GM21515 (cell line): ENCODE measurements at regions not wholly inside any gene's neighbourhood (a gene's known extent, or its start where the extent isn't known, plus 50 kb on each side); places are given as distances from the start of the nearest gene placed in this dataset.

ENCODE experiments used
- ATAC-seq: cut with Tn5 transposase; IDR thresholded peaks from one replicate; pipeline ENCODE4 v1.9.1; 2021; ENCODE audit not compliant: unreplicated experiment

GRCh38 chr18:79625924-79626561 lies 53.6 kb upstream of the CTDP1 start:
- ATAC-seq, result no peak

GRCh38 chr18:79626905-79627749 lies 52.5 kb upstream of the CTDP1 start:
- no peak for ATAC-seq

GRCh38 chr18:79627750-79628294 lies 51.8 kb upstream of the CTDP1 start:
- ATAC-seq, result no peak

DNA sequence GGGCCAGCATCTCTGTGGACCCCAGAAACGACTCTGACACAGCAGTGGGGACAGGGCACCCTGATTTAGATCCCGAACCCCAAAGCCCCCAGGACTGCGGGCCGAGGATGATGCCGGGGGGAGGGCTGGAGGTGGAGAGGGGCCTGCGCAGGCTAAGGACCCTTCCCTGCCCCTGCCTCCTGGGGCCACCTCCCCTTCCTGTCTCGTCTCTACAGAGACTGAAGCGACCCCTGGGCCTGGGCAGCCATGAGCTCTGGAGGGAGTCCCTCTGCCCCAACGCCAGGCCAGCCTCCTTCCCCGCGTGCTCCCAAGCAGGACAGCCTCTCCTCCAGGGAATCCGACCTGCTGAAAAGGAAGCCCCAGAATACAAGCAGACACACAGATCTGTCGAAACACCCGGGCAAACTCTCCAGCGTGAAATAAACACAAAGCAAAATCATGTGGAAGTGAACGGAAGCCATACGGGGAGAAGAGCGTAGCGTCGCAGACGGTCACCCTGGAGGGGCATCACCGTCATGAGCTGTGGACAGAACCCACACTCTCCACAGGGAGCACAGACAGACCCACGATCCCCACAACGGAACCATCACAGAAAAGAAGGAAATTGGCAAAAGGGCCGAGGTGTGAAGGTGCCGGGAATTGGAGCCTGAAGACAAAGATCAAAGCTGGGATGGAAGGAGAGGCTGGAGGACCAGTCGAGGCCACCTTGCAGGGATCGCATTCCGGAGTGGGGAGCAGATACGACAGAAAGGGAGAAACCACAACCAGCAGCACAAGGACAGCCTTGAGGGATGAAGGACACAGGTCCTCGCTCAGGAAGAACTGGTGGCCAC lies 51.0 kb upstream of the CTDP1 start:
- ATAC-seq, result no peak

DNA sequence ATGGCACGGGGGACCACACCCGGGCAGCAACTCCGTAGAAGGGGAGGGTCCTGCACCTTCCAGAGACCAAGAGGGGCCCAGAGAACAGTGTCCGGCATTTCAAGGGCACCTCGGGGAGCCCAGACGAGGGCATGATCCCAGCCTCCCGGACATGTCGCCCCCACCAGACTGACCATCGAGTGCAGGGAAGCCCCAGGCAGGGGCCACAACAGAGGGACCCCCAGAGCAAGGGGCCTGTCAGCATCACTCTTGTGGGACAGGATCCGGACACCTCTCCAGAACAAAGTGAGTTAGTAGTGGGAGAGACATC lies 50.4 kb upstream of the CTDP1 start:
- no peak for ATAC-seq

DNA sequence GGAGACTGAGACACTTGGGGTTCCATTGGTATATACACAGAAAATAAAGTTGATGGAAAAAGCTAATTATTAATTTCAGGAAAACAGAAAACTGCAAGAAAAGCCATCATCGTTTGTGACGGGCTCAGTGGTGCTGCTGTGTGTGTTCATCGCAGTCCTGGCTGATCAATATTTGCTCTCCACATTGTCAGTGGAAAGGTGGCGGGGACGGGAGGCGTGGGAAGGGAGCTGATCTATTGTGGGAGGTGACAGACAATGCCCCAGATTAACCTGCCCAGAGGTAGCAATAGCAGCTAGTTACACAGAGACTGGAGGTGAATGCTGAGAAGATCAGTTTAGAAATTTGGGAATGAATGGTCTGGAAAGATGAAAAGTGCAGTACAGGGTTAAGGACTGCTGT lies 50.0 kb upstream of the CTDP1 start:
- no peak for ATAC-seq
